Neural progenitor cell (in vitro differentiated cells): ENCODE measurements at regions not wholly inside any gene's neighbourhood (a gene's known extent, or its start where the extent isn't known, plus 50 kb on each side); places are given as distances from the start of the nearest gene placed in this dataset.
A peak's percentile ranks its signal among the peaks of the same experiment; 100 is the strongest.

ENCODE experiments used
- DNase-seq: peaks from one replicate; pipeline ENCODE4 v3.0.0-alpha.2; 2016; ENCODE audit warnings: low spot score
- H2AFZ ChIP-seq: fragments of 200-600 bp; sonication (generic); replicated peaks from 2 replicates; pipeline ENCODE4 v1.6.1; 2016; ENCODE audit warnings: antibody characterized with exemption
- H3F3A ChIP-seq: fragments of 200-600 bp; sonication (generic); 2 replicates; pipeline ENCODE4 v1.6.1; 2016; ENCODE audit warnings: antibody characterized with exemption, low read depth
- H3K27ac ChIP-seq: fragments of 200-600 bp; sonication (generic); 2 replicates; pipeline ENCODE4 v1.5.1; 2016; ENCODE audit warnings: mild to moderate bottlenecking
- H3K27me3 ChIP-seq: fragments of 200-600 bp; sonication (generic); 2 replicates; pipeline ENCODE4 v1.6.1; 2016; ENCODE audit warnings: mild to moderate bottlenecking, moderate library complexity
- H3K36me3 ChIP-seq: fragments of 200-600 bp; sonication (generic); 2 replicates; pipeline ENCODE4 v1.5.1; 2016
- H3K4me1 ChIP-seq: fragments of 200-600 bp; sonication (generic); 2 replicates; pipeline ENCODE4 v1.6.1; 2016; ENCODE audit warnings: mixed run types
- H3K4me2 ChIP-seq: fragments of 200-600 bp; sonication (generic); 2 replicates; pipeline ENCODE4 v1.6.1; 2016
- H3K4me3 ChIP-seq: fragments of 200-600 bp; sonication (generic); 2 replicates; pipeline ENCODE4 v1.5.1; 2016
- H3K79me2 ChIP-seq: fragments of 200-600 bp; sonication (generic); 2 replicates; pipeline ENCODE4 v1.6.1; 2016; ENCODE audit warnings: low read depth
- H3K9ac ChIP-seq: fragments of 200-600 bp; sonication (generic); 2 replicates; pipeline ENCODE4 v1.6.1; 2016
- H3K9me3 ChIP-seq: fragments of 200-600 bp; sonication (generic); 2 replicates; pipeline ENCODE4 v1.5.1; 2016; ENCODE audit warnings: low read depth
- H4K20me1 ChIP-seq: fragments of 200-600 bp; sonication (generic); 2 replicates; pipeline ENCODE4 v1.6.1; 2016; ENCODE audit warnings: low read depth
- H3K27ac Mint-ChIP-seq: 3 replicates; pipeline ENCODE4 v1.8.0; 2021; ENCODE audit warnings: mixed read lengths
- H3K27me3 Mint-ChIP-seq: 2 replicates; pipeline ENCODE4 v1.8.0; 2022; ENCODE audit warnings: low read depth, mild to moderate bottlenecking, inconsistent platforms, moderate library complexity, mixed read lengths; ENCODE audit not compliant: insufficient read depth
- H3K36me3 Mint-ChIP-seq: 3 replicates; pipeline ENCODE4 v1.8.0; 2021; ENCODE audit warnings: mixed read lengths
- H3K4me1 Mint-ChIP-seq: 3 replicates; pipeline ENCODE4 v1.8.0; 2021; ENCODE audit warnings: mixed read lengths
- H3K4me3 Mint-ChIP-seq: 3 replicates; pipeline ENCODE4 v1.8.0; 2021; ENCODE audit warnings: mild to moderate bottlenecking, moderate library complexity, mixed read lengths
- H3K9me3 Mint-ChIP-seq: 3 replicates; pipeline ENCODE4 v1.8.0; 2020; ENCODE audit warnings: mixed read lengths
- EZH2 ChIP-seq: fragments of 200-600 bp; sonication (generic); IDR thresholded peaks from 2 replicates; pipeline ENCODE4 v1.6.1; 2017; ENCODE audit warnings: antibody characterized with exemption, mild to moderate bottlenecking, moderate library complexity
- EZH2phosphoT487 ChIP-seq: fragments of 200-600 bp; sonication (generic); IDR thresholded peaks from 2 replicates; pipeline ENCODE4 v1.6.1; 2017; ENCODE audit warnings: antibody characterized with exemption
- TF ChIP-seq, protein P1 (sequence below): fragments of 200-600 bp; sonication (generic); IDR thresholded peaks from 2 replicates; pipeline ENCODE4 v1.5.1; 2017; ENCODE audit warnings: antibody characterized with exemption, mild to moderate bottlenecking

GRCh38 chr14:71758229-71758951, 173.8 kb upstream of the RGS6 start:
- Histone ChIP-seq H3K4me3 (no peak overlapping the region), H2AFZ (no peak overlapping the region), H3K4me1 (peaks cover 8% of the 10 kb centered on the region), H3F3A (no peaks in the 10 kb centered on the region), H3K9me3 (no peaks in the 10 kb centered on the region), H3K36me3 (no peaks in the 10 kb centered on the region), H3K27ac (no peak overlapping the region), H3K27me3 (no peaks in the 10 kb centered on the region), H3K4me2 (no peak overlapping the region), H3K79me2 (no peaks in the 10 kb centered on the region), H4K20me1 (no peaks in the 10 kb centered on the region), H3K9ac (no peak overlapping the region)
- H3K4me3 Mint-ChIP-seq, result no peak overlapping the region
- no peak for DNase-seq
- H3K27ac Mint-ChIP-seq, result no peak overlapping the region
- H3K4me1 Mint-ChIP-seq, result peaks cover 28% of the 10 kb centered on the region
- no peaks in the 10 kb centered on the region for H3K36me3 Mint-ChIP-seq
- peaks cover 16% of the 10 kb centered on the region for H3K9me3 Mint-ChIP-seq
- TF ChIP-seq, protein P1, sequence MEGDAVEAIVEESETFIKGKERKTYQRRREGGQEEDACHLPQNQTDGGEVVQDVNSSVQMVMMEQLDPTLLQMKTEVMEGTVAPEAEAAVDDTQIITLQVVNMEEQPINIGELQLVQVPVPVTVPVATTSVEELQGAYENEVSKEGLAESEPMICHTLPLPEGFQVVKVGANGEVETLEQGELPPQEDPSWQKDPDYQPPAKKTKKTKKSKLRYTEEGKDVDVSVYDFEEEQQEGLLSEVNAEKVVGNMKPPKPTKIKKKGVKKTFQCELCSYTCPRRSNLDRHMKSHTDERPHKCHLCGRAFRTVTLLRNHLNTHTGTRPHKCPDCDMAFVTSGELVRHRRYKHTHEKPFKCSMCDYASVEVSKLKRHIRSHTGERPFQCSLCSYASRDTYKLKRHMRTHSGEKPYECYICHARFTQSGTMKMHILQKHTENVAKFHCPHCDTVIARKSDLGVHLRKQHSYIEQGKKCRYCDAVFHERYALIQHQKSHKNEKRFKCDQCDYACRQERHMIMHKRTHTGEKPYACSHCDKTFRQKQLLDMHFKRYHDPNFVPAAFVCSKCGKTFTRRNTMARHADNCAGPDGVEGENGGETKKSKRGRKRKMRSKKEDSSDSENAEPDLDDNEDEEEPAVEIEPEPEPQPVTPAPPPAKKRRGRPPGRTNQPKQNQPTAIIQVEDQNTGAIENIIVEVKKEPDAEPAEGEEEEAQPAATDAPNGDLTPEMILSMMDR, result no peak
- TF ChIP-seq EZH2 (no peak), EZH2phosphoT487 (no peak)
- H3K27me3 Mint-ChIP-seq, result peaks cover 4% of the 10 kb centered on the region

GRCh38 chr14:71762575-71762974, 169.7 kb upstream of the RGS6 start:
- no peaks in the 10 kb centered on the region for H3K79me2 ChIP-seq
- no peak overlapping the region for H3K27ac ChIP-seq
- H3K4me2 ChIP-seq, result no peak overlapping the region
- H3K27me3 ChIP-seq, result no peaks in the 10 kb centered on the region
- no peak overlapping the region for H3K9ac ChIP-seq
- H3K4me3 ChIP-seq, result no peak overlapping the region
- peaks cover 17% of the 10 kb centered on the region for H3K9me3 Mint-ChIP-seq
- peaks cover 3% of the 10 kb centered on the region for H3F3A ChIP-seq
- peaks cover 13% of the 10 kb centered on the region for H3K4me1 ChIP-seq
- TF ChIP-seq EZH2phosphoT487 (no peak), EZH2 (no peak)
- TF ChIP-seq, protein P1, result no peak
- no peak overlapping the region for H3K4me3 Mint-ChIP-seq
- H2AFZ ChIP-seq, result no peak overlapping the region
- H3K27ac Mint-ChIP-seq, result no peak overlapping the region
- peaks cover 14% of the 10 kb centered on the region for H3K4me1 Mint-ChIP-seq
- no peak for DNase-seq
- no peaks in the 10 kb centered on the region for H3K36me3 Mint-ChIP-seq
- H4K20me1 ChIP-seq, result no peaks in the 10 kb centered on the region
- H3K9me3 ChIP-seq, result no peaks in the 10 kb centered on the region
- H3K27me3 Mint-ChIP-seq, result peaks cover 4% of the 10 kb centered on the region
- no peaks in the 10 kb centered on the region for H3K36me3 ChIP-seq

DNA sequence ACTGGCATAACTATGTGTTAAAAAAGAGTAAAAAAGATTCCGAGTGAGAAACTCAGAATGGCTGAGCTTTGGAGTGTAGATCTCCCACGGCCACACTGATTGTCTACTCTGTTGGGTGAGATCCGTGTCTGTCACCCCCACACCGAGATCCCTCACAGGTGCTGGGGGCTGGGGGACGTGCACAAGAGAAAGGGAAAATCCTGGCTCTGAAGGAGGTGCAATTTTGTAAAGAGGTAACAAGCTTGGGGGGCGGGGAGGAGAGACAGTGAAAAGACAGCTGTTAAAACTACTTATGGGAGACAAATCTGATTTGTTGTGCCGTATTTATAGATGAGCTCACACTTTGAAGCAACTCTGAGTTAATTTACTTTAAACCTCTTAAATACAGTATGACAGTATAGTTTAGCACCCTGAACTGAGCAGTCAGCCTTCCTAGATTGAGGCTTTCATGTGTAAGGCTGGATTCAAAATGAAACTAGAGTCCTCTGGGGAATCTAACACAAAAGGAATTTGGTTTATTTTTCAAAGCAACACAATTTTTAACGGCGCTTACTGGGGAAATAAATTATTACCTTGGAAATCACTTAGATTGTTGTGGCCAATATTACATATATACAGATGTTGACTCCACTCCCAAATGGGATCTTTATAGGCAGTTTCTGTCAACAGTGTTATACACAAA, 167.4 kb upstream of the RGS6 start:
- H4K20me1 ChIP-seq, result no peaks in the 10 kb centered on the region
- no peak overlapping the region for H3K4me3 Mint-ChIP-seq
- H3K4me1 ChIP-seq, result peaks cover 13% of the 10 kb centered on the region
- H3K27me3 ChIP-seq, result no peaks in the 10 kb centered on the region
- H3K9ac ChIP-seq, result no peak overlapping the region
- peak; percentile 16 for DNase-seq
- H3K27ac ChIP-seq, result peak overlapping the region; percentile 31
- TF ChIP-seq, protein P1, result no peak
- TF ChIP-seq EZH2phosphoT487, result peak; percentile 49
- H3K4me2 ChIP-seq, result peak overlapping the region; percentile 55
- H3K4me1 Mint-ChIP-seq, result peaks cover 9% of the 10 kb centered on the region
- H3K4me3 ChIP-seq, result no peak overlapping the region
- peaks cover 2% of the 10 kb centered on the region for H3K36me3 Mint-ChIP-seq
- no peak overlapping the region for H2AFZ ChIP-seq
- H3K36me3 ChIP-seq, result no peaks in the 10 kb centered on the region
- H3F3A ChIP-seq, result peaks cover 3% of the 10 kb centered on the region
- H3K9me3 ChIP-seq, result no peaks in the 10 kb centered on the region
- H3K9me3 Mint-ChIP-seq, result peaks cover 17% of the 10 kb centered on the region
- H3K27me3 Mint-ChIP-seq, result peaks cover 4% of the 10 kb centered on the region
- H3K27ac Mint-ChIP-seq, result no peak overlapping the region
- no peaks in the 10 kb centered on the region for H3K79me2 ChIP-seq
